Mucosa of descending colon (tissue), 3 donors: ENCODE measurements at regions not wholly inside any gene's neighbourhood (a gene's known extent, or its start where the extent isn't known, plus 50 kb on each side); places are given as distances from the start of the nearest gene placed in this dataset.

Source experiments
- ATAC-seq: fragments of 200-7000 bp; cut with Tn5 transposase; one replicate; pipeline ENCODE4 v1.9.1; 2020; ENCODE audit warnings: mild to moderate bottlenecking, moderate library complexity
- DNase-seq, 3 donors: peaks; one replicate each; pipeline ENCODE4 v3.0.0-alpha.2; 2020
- H3K36me3 ChIP-seq: fragments of 200-600 bp; one replicate; pipeline ENCODE4 v1.8.0; 2021; ENCODE audit warnings: low read depth, mild to moderate bottlenecking
- H3K4me1 ChIP-seq: fragments of 200-600 bp; one replicate; pipeline ENCODE4 v1.8.0; 2021; ENCODE audit warnings: low read depth, mild to moderate bottlenecking
- H3K4me3 ChIP-seq: fragments of 200-600 bp; one replicate; pipeline ENCODE4 v1.8.0; 2021; ENCODE audit warnings: mild to moderate bottlenecking
- H3K9me3 ChIP-seq: fragments of 200-600 bp; one replicate; pipeline ENCODE4 v1.8.0; 2021; ENCODE audit warnings: mild to moderate bottlenecking
- intact Hi-C, 2 donors: fragments of 100-400 bp; cut with DNase I in 1 of 2; cut with micrococcal nuclease in 1 of 2; formaldehyde crosslinking; loops; one replicate each; pipeline versions ENCODE4 v1.11.0 to v1.11.1; 2022; cut with DNase I, micrococcal nuclease
- TF ChIP-seq, protein P1 (sequence below): fragments of 200-600 bp; IDR thresholded peaks from one replicate; pipeline ENCODE4 v1.8.0; 2022; ENCODE audit warnings: antibody characterized with exemption, mild to moderate bottlenecking
- donor health status: DM: no; HTN: no; CAD: no; lungs with moderate emphysema.
- donor health status: DM: no; HTN: no; CAD: no.
- donor health status: DM: no; HTN: yes; CAD: no.

DNA sequence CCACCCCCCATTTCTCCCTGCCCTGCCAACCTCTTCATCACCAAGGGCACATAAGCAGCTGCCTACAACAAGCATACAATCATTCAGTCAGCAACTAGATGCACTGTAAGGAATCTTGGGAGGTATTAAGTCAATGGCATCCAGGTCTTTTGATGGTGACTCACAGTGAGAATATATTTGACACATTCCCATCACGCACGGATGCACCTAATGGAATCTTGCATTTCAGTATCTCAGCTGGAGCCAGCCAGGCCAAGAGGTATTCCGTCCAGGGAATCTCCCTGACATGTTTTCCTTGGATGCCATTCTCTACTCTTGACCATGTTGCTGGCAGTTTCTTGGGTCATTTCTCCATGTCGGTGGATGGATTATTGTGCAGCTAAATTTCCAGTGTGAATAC lies 73.9 kb upstream of the CAPRIN2 start:
- H3K4me1 ChIP-seq = no peaks in the 10 kb centered on the region
- H3K4me3 ChIP-seq = no peak overlapping the region
- no peaks in the 10 kb centered on the region for H3K36me3 ChIP-seq
- H3K9me3 ChIP-seq = no peaks in the 10 kb centered on the region
- ATAC-seq (no peak), DNase-seq (no peak)
- intact Hi-C loops = no loop called here
- TF ChIP-seq, protein P1, sequence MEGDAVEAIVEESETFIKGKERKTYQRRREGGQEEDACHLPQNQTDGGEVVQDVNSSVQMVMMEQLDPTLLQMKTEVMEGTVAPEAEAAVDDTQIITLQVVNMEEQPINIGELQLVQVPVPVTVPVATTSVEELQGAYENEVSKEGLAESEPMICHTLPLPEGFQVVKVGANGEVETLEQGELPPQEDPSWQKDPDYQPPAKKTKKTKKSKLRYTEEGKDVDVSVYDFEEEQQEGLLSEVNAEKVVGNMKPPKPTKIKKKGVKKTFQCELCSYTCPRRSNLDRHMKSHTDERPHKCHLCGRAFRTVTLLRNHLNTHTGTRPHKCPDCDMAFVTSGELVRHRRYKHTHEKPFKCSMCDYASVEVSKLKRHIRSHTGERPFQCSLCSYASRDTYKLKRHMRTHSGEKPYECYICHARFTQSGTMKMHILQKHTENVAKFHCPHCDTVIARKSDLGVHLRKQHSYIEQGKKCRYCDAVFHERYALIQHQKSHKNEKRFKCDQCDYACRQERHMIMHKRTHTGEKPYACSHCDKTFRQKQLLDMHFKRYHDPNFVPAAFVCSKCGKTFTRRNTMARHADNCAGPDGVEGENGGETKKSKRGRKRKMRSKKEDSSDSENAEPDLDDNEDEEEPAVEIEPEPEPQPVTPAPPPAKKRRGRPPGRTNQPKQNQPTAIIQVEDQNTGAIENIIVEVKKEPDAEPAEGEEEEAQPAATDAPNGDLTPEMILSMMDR = no peak

DNA sequence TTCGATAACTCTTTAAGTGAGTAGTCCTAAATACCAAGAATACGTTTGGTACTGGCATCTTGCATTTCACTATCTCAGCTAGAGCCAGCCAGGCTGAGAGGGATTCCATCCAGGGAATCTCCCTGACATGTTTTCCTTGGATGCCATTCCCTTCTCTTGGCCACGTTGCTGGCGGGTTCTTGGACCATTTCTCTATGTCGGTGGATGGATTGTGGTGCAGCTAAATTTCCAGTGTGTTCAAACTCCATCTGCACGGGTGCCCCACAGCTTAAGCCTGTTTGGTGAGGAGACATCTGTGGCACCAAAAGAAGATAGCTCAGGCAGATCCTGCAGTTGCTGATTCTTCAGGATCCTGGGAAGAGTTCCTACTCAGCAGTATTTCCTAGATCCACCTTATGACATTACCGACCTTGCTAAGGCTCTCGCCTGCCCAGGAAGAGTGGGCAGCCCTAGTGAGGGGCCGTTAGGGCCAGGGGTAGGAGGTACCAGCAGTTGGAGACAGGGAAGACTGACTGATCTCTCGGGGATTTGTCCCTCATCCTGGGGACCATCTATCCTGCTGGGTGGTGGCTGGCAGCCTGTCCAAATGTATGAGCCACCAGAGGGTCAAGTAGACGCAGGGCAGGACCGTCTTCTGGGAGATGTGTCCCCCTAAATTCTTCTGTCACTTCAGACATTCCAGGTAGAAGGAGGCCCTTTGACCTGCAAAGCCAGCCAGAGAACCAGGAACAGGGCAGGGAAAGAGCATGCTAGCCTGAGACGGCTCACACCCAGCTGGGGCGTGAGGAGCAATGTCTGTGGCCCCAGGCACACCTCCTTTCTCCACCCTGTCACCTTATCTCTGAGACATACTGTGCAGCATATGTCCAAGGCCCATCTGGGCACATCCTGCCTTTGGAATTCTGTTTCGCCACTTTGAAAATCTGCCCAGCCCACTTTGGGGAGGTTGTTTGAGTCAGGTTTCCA lies 72.6 kb upstream of the CAPRIN2 start:
- intact Hi-C loops = no loop called here
- no peak for DNase-seq
- ATAC-seq = no peak
- peaks cover 8% of the 10 kb centered on the region for H3K4me1 ChIP-seq
- TF ChIP-seq, protein P1 = no peak
- H3K36me3 ChIP-seq = no peaks in the 10 kb centered on the region
- H3K9me3 ChIP-seq = no peaks in the 10 kb centered on the region
- no peak overlapping the region for H3K4me3 ChIP-seq

DNA sequence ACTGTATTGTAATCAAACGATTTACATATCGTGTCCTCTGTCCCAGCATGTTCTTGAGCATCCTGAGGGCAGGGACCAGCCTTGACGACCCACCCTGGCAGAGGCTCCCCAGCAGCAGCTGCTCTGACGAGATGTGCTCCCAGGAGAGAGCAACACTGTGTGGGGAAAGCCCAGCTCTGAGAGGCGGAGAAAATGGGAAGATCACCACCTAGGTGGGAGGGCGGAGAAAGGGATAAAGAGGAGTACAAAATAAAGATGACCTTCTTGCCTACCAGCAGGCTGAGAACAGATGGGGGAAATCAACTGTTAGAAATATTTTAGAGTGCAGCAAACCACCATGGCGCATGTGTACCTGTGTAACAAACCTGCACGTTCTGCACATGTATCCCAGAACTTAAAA lies 71.5 kb upstream of the CAPRIN2 start:
- H3K36me3 ChIP-seq = no peaks in the 10 kb centered on the region
- TF ChIP-seq, protein P1 = no peak
- peaks cover 9% of the 10 kb centered on the region for H3K4me1 ChIP-seq
- intact Hi-C loops = no loop called here
- no peak for DNase-seq
- H3K4me3 ChIP-seq = no peak overlapping the region
- no peak for ATAC-seq
- no peaks in the 10 kb centered on the region for H3K9me3 ChIP-seq

DNA sequence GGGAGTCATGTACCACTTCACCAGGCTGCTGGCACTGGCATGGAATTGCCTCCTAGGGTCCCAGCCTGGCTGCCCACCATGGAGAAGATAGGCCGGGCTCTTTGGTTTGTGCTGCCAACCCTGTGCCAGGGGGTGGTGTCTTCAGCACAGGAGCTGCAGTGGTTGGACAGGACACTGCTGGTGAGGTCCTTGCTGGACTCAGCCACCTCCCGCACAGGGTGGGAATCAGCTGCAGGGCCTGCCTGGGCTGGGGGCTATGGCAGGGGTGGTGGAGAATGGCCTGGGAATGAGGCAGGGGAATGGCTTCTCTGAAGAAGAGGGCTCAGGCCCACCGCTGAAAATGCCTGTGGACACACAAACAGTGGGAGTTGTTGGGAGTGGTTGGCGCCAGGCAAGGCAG lies 70.6 kb upstream of the CAPRIN2 start:
- H3K4me1 ChIP-seq = peaks cover 9% of the 10 kb centered on the region
- DNase-seq = no peak
- TF ChIP-seq, protein P1 = no peak
- intact Hi-C loops = no loop called here
- no peak overlapping the region for H3K4me3 ChIP-seq
- no peaks in the 10 kb centered on the region for H3K9me3 ChIP-seq
- ATAC-seq = no peak
- H3K36me3 ChIP-seq = no peaks in the 10 kb centered on the region

DNA sequence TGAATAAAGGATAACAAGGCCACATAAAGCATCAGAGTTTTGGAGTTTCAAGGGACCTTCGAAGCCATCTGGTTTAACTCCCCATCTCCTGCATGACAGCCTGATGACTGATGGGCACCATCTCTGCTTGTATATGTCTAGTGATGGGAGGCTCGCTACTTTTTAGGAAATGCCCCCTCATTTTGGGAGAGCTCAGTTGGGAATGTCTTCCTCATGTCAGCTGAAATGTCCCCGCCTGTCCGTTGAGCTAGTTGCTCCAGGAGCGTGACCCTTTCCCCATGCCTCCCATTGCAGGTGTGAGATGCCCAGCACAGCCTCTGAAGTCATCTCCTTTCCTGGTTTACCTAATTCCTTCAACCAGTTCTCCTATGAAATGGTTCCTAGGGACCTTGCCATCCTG lies 69.6 kb upstream of the CAPRIN2 start:
- Histone ChIP-seq H3K9me3 (no peaks in the 10 kb centered on the region), H3K4me3 (no peak overlapping the region), H3K4me1 (peaks cover 9% of the 10 kb centered on the region), H3K36me3 (no peaks in the 10 kb centered on the region)
- intact Hi-C loops = no loop called here
- TF ChIP-seq, protein P1 = no peak
- ATAC-seq = no peak
- DNase-seq = no peak
